ENCODE measurements at regions not wholly inside any gene's neighbourhood (a gene's known extent, or its start where the extent isn't known, plus 50 kb on each side); places are given as distances from the start of the nearest gene placed in this dataset.

GRCh38 chr1:223483511-223483910 lies 90.3 kb downstream of the CCDC185 start:
- ATAC-seq, result no peak
- TF ChIP-seq ZNF274 (IDR thresholded peaks at IDR 0.05; ENCODE audit: low read depth, low read length) (no peak), ATF3 (IDR thresholded peaks at IDR 0.05) (no peak), CBX3 (IDR thresholded peaks at IDR 0.05; ENCODE audit: low read depth) (no peak), EZH2phosphoT487 (IDR thresholded peaks at IDR 0.05; ENCODE audit: borderline replicate concordance) (no peak), EZH2 (IDR thresholded peaks at IDR 0.05) (no peak), ZFX (IDR thresholded peaks at IDR 0.05) (no peak), ZBTB33 (IDR thresholded peaks at IDR 0.05; ENCODE audit: extremely low read depth, insufficient replicate concordance, low read length) (no peak), RAD21 (IDR thresholded peaks at IDR 0.05; ENCODE audit: low read depth) (no peak), JUND (IDR thresholded peaks at IDR 0.05) (no peak), SRF (IDR thresholded peaks at IDR 0.05; ENCODE audit: low read depth) (no peak), FOSL1 (IDR thresholded peaks at IDR 0.05; ENCODE audit: low read depth) (no peak), MAX (IDR thresholded peaks at IDR 0.05) (no peak), TCF7L2 (IDR thresholded peaks at IDR 0.05; ENCODE audit: borderline replicate concordance, extremely low read depth, insufficient read depth, insufficient read length) (no peak)
- no peaks in the 10 kb centered on the region for H3K9me3 ChIP-seq (ENCODE audit: control insufficient read depth in 1 of 2, insufficient read depth in 1 of 2, low read depth in 1 of 2, low read length in 2 of 2)
- H2AFZ ChIP-seq (ENCODE audit: low read depth, low read length, poor library complexity, severe bottlenecking), result no peak overlapping the region
- ChIA-PET CTCF (no interaction called here), POLR2A (no interaction called here), RAD21 (ENCODE audit: low non-redundant PET in 1 of 2, low total read pairs in 2 of 2, uncharacterized antibody in 2 of 2, unreplicated experiment in 2 of 2) (no interaction called here)
- no peak for DNase-seq (ENCODE audit: low read depth, low spot score)
- H3K27me3 ChIP-seq (ENCODE audit: insufficient read depth, low read length), result peaks cover 55% of the 10 kb centered on the region
- no peaks in the 10 kb centered on the region for H3K79me2 ChIP-seq (ENCODE audit: insufficient read depth, low read length)
- no peak overlapping the region for H3K9ac ChIP-seq (ENCODE audit: low read length)
- H3K4me1 ChIP-seq (ENCODE audit: control insufficient read depth in 1 of 2, insufficient read depth in 2 of 2, low read length in 2 of 2), result no peaks in the 10 kb centered on the region
- H3K36me3 ChIP-seq (ENCODE audit: control insufficient read depth in 1 of 2, insufficient read depth in 2 of 2, low read length in 2 of 2), result no peaks in the 10 kb centered on the region
- no peaks in the 10 kb centered on the region for H3K9me2 ChIP-seq (ENCODE audit: insufficient read depth)
- intact Hi-C loops (cut with micrococcal nuclease), result no loop called here
- no peak overlapping the region for H3K27ac ChIP-seq (ENCODE audit: low read depth, low read length)
- H3K4me3 ChIP-seq (replicated peaks in 1 of 2; ENCODE audit: low read depth in 1 of 2, low read length in 2 of 2), result no peak overlapping the region
- no peaks in the 10 kb centered on the region for H4K20me1 ChIP-seq (ENCODE audit: insufficient read depth)
- H3K4me2 ChIP-seq (ENCODE audit: low read length), result no peak overlapping the region
- BruUV-seq (replicated peaks), result no TSS peak
